HCT116 (cell line): ENCODE measurements at regions not wholly inside any gene's neighbourhood (a gene's known extent, or its start where the extent isn't known, plus 50 kb on each side); places are given as distances from the start of the nearest gene placed in this dataset.
"Not testable (repeated sequence)": the region's sequence is repeated elsewhere in the genome, so short reads cannot be mapped to it uniquely, and the experiment has no call there.

ENCODE experiments used
- ELF1 ChIP-seq: IDR thresholded peaks from 2 replicates; pipeline ENCODE4 v1.6.1; 2012; ENCODE audit warnings: low read depth, borderline replicate concordance
- EZH2phosphoT487 ChIP-seq: fragments of 200-600 bp; IDR thresholded peaks from 2 replicates; pipeline ENCODE4 v1.6.1; 2018; ENCODE audit warnings: antibody characterized with exemption, borderline replicate concordance
- SRF ChIP-seq: IDR thresholded peaks from 2 replicates; pipeline ENCODE4 v1.6.1; 2012; ENCODE audit warnings: low read depth
- TF ChIP-seq, protein P1 (sequence below), 3 experiments: fragments of 200-600 bp in 1 of 3; sonication (generic) in 1 of 3; IDR thresholded peaks in 2 of 3; conservative IDR thresholded peaks in 1 of 3; 2 replicates each; pipeline ENCODE4 v1.5.1; 2012 to 2017; ENCODE audit warnings: low read depth in 2 of 3, low read length in 2 of 3, antibody characterized with exemption in 1 of 3, borderline replicate concordance in 1 of 3, control low read depth in 1 of 3, mild to moderate bottlenecking in 1 of 3, mixed read lengths in 1 of 3, mixed run types in 1 of 3, moderate library complexity in 1 of 3; ENCODE audit not compliant: insufficient read depth in 1 of 3

- TF ChIP-seq, protein P1, sequence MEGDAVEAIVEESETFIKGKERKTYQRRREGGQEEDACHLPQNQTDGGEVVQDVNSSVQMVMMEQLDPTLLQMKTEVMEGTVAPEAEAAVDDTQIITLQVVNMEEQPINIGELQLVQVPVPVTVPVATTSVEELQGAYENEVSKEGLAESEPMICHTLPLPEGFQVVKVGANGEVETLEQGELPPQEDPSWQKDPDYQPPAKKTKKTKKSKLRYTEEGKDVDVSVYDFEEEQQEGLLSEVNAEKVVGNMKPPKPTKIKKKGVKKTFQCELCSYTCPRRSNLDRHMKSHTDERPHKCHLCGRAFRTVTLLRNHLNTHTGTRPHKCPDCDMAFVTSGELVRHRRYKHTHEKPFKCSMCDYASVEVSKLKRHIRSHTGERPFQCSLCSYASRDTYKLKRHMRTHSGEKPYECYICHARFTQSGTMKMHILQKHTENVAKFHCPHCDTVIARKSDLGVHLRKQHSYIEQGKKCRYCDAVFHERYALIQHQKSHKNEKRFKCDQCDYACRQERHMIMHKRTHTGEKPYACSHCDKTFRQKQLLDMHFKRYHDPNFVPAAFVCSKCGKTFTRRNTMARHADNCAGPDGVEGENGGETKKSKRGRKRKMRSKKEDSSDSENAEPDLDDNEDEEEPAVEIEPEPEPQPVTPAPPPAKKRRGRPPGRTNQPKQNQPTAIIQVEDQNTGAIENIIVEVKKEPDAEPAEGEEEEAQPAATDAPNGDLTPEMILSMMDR (IDR thresholded peaks at IDR 0.05 in 2 of 3, conservative IDR thresholded peaks at IDR 0.05 in 1 of 3; ENCODE audit: borderline replicate concordance in 1 of 3, insufficient read depth in 1 of 3, low read depth in 2 of 3, low read length in 2 of 3) = not testable (repeated sequence)
- not testable (repeated sequence) for TF ChIP-seq EZH2phosphoT487, SRF, ELF1
These were observed 181.5 kb upstream of the TP53TG3D start for GRCh38 chr16:32071586-32071985.
